Right renal pelvis (tissue), 4 donors: ENCODE measurements at regions not wholly inside any gene's neighbourhood (a gene's known extent, or its start where the extent isn't known, plus 50 kb on each side); places are given as distances from the start of the nearest gene placed in this dataset.
"Not testable (repeated sequence)": the region's sequence is repeated elsewhere in the genome, so short reads cannot be mapped to it uniquely, and the experiment has no call there.

Experiments used
- DNase-seq, 4 donors: peaks; one replicate each; pipeline ENCODE4 v3.0.0-alpha.2; 2013; ENCODE audit warnings: low read depth in 4 of 4, low spot score in 3 of 4, missing footprints in 1 of 4

DNA sequence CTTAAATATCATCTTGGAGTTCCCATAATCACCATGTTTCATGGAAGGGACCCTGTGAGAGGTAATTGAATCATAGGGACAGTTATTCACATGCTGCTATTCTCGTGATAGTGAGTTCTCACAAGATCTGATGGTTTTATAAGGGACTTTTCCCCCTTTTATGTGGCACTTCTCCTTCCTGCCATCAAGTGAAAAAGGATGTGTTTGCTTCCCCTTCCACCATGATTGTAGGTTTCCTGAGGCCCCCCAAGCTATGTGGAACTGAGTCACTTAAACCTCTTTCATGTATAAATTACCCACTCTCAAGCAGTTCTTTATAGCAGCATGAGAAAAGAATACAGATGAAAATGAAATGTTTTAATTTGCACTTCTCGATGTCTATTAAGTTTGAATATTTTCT is 112.0 kb downstream of the ZNF648 start:
- no peak for DNase-seq

DNA sequence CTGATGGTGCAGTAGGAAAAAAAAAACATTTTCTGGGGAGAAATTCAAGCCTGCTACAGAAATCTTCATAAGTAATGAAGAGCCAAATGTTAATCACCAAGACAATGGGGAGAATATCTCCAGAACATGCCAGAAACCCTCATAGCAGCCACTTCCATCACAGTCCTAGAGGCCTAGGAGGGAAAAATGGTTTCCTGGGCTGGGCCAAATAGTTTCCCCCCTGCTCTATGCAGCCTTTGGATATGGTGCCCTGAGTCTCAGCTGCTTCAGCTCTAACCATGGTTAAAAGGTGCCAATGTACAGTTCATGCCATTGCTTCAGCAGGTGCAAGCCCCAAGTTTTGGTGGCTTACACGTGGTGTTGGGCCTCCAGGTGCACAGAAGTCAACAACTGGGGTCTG is 113.1 kb downstream of the ZNF648 start:
- no peak for DNase-seq

DNA sequence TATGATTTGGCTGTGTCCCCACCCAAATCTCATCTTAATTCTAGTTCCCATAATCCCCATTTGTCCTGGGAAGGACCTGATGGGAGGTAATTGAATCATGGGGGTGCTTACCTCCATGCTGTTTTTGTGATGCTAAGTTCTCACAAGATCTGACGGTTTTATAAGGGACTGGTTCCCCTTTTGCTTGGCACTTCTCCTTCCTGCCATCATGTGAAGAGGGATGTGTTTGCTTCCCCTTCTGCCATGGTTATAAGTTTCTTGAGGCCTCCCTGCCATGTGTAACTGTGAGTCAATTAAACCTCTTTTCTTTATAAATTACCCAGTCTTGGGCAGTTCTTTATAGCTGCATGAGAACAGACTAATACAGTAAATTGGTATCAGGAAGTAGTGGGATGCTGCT is 114.1 kb downstream of the ZNF648 start:
- no peak for DNase-seq

DNA sequence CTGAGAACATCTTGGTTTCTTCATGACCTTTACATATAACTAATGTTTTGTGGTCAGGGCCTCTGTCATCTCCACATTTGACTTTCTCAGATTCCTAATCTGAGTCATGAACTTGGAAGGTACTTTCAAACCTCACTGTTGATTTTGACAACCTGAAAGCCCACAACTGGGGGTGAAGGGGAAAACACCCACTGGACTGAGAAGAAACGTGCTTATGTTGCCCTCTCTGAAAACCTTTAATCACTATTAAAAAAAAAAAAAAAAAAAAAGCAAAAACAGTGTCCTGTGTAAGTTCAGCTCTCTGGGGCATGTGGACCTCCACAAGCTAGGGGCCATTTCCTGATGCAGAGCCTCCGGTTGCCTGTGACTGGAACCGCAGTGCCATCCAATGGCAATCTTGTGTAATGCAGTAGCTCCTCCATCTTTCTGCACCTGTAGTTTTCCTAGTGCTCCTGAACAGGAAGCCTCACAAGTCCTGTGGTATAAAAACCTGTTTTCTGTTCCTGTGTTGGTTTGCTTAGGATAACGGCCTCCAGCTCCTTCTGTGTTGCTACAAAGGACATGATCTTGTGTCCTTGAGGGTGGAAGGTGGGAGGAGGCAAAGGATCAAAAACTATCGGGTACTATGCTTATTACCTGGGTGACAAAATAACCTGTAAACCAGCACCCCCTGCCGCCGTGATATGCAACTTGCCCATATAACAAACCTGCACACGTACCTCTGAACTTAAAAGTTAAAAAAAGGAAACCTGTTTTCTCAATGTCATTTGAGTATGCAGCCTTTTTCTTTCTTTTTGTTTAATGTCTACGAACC is 124.5 kb downstream of the ZNF648 start:
- DNase-seq = peak in 3 of 4 donors; percentile 44 to 63 (median 48)

DNA sequence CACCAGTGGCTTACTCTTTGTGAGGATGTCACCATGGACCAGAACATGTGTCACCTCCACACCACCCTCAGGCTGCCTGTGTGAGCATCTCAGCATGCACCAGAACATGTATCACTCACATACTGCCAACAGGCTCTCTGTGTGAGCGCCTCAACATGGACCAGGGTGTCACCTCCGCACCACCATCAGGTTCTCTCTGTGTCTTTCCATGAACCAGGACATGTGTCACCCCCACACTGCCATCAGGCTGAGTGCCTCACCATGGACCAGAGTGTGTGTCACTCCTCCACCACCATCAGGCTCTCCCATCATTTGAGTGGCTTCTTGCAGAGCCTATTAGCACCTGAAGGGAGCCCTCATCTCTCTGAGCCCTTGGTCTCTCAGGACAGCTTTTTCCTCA is 125.2 kb downstream of the ZNF648 start:
- DNase-seq = no peak

DNA sequence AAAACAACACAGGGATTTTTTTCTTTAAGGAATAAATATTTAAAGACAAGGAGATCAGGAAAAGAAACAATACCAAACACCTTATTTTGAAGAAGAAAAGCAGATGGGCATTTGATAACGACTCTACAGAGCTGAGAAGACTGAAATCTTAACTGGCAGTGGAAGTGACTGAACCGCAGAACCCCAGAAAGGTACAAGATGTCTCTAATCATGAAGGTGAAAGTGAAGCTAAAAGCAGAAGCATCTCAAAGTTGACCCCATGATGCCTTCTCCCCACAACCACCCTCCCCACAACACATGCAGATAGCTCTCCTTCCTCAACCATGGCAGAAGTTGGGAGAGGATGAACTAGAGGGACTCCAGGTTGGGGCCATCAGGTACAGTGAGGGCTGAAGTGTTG is 129.6 kb downstream of the ZNF648 start:
- DNase-seq = no peak

DNA sequence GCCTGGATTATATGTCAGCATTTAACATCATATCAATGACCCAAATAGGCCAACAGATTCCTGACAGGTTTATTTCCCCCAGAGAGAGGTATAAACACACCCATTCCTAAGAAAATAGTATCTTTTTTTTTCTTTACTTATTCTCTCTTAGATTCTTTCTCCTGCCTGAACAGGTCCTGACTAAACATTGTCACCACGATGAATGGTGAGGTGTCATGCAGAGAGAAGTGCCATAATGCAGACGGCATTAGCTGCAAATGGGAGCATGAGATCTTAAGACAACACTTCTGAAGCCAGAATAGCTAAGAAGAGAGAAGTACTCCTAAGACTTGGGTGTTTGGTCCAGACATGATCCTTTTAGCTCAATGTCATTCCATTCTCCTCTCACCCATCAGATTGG is 131.3 kb downstream of the ZNF648 start:
- DNase-seq = no peak

DNA sequence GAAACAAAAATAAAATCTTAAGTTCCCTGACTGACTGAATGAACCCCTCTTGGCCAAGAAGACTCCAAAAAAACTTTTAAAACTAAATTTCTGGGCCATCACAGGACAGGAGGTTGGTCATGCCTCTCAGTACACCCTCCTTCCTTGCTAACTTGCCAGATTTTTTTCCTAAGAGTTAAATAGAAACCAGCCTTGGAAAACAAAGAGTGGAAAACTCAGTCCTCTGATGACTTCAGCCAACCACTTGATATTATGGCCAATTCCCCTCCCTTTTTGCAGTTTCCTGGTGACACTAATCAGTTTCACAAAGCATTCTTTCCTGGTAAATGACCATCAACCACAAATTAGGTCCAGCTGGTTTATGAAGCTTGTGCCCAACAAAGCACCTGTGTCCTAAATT is 134.8 kb downstream of the ZNF648 start:
- DNase-seq = no peak

DNA sequence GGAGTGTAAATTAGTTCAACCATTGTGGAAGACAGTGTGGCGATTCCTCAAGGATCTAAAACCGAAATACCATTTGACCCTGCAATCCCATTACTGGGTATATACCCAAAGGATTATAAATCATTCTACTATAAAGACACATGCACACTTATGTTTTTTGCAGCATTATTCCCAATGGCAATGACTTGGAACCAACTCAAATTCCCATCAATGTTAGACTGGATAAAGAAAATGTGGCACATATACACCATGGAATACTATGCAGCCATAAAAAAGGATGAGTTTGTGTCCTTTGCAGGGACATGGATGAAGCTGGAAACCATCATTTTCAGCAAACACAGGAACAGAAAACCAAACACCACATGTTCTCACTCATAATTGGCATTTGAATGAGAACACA is 137.5 kb downstream of the ZNF648 start:
- DNase-seq = not testable (repeated sequence)

DNA sequence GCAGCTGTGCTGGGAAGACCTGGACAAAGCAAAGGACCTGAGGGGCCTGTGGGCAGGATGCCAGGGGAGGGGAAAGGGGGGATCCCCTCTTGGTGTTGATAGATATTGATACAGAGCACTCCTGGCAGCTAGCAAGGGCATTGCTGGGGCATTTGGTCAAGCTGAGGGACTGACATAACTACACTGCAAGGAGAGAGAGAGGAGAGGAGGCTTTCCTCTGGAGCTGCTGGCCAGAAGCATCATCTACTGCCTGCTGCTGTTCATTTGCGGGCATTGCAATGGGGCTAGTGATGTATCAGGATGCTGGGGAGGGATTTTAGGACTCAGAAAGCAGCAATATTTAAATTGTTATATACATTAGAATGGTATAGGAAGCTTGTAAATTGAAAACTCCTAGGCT is 142.0 kb downstream of the ZNF648 start:
- no peak for DNase-seq

DNA sequence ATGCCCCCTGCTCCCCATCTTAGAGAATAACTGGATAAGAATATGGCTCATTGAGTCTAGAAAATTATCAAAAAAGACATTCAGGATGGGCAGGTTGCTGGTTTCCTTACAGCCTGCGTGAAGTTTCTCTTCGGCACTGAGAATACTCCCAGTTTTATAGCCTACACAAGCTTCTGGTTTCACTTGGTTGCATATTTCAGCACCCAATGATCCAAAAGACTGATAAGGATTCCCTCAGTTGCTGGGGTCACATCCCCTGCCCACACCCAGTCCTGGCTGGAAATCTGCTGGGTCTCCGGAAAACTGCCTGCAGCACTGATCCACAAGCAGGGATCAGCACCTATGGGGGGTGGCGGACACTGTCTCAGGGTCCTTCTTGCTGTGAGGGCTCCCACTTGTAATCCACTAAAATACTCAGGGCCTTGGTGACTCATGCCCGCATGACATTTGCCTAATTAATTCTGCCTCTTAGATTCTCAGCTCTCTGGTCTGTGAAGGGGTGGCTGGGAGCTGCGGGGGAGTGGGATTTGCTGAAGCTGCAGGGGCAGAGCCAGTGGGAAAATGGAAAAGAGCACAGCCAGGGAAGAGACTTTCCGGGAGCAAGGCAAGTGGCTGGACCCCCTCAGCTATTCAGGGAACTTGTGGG is 142.5 kb downstream of the ZNF648 start:
- peak in 2 of 4 donors; percentile 6 to 13 for DNase-seq

DNA sequence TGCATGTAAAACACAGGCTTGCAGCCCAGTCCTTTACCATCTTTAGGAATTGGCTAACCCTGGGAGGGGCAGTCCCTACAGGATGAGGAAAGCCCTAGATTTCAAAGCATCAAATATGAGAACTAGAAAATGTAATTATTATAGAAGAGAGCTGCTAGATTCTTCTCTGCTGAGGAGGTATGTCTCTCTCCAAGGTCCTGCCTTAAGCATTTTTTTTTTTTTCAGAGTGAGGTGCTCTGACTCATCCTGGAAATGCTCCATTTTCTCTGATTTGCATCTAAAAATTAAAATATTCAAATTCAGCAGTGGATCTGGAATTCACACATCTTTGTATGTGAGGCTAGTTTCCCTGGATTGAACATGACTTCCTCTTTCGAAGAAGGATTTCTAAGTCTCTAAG is 149.8 kb downstream of the ZNF648 start:
- no peak for DNase-seq

DNA sequence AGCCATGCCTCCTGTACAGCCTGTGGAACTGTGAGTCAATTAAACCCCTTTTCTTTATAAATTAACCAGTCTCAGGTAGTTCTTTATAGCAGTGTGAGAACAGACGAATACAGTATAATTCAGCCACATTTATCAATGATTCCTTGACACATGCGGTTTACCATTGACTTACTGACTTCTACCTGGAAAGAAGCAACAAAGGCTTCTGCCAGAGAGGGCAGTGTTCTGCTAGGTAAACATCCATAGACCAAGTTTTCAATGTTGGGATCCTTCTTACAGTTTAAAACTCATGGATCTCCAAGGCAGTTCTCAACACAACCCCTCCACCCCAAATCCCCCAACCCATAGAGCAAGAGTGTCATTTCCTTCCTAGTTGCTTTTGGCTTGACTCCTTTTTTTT is 150.6 kb downstream of the ZNF648 start:
- no peak for DNase-seq

DNA sequence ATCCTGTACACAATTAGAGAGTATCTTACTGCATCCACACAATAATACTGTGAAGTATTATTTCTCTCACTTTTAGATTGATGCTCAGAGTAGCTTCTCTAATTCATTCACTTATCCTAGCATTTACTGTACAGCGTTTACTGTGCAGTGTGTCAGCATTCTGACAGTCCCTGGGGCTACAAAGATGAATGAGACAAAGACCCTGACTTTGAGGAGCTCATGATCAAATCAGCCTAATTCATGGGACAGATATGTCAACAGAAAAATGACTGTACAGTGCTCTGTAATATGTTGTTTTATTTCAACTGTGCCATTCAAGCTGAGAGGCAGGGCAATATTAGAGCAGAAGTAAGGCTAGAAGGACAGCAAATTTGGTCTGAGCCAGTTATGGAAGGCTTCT is 152.5 kb downstream of the ZNF648 start:
- DNase-seq = no peak

DNA sequence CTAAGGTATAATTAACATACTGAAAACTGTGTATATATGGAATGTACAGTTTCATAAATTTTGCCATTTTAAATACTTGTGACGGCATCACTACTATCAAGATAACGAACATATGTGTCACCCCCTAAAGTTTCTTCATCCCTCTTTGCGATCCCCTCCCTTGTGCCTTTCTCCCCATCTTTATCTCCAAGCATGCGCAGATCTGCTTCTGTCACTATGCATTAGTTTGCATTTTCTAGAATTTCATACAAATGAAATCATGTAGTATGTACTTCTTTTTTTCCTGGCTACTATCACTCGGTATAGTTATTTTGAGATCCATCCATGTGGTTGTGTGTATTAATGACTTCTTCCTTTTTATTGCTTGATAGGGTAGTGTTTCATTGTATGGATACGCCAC is 154.9 kb downstream of the ZNF648 start:
- DNase-seq = no peak

DNA sequence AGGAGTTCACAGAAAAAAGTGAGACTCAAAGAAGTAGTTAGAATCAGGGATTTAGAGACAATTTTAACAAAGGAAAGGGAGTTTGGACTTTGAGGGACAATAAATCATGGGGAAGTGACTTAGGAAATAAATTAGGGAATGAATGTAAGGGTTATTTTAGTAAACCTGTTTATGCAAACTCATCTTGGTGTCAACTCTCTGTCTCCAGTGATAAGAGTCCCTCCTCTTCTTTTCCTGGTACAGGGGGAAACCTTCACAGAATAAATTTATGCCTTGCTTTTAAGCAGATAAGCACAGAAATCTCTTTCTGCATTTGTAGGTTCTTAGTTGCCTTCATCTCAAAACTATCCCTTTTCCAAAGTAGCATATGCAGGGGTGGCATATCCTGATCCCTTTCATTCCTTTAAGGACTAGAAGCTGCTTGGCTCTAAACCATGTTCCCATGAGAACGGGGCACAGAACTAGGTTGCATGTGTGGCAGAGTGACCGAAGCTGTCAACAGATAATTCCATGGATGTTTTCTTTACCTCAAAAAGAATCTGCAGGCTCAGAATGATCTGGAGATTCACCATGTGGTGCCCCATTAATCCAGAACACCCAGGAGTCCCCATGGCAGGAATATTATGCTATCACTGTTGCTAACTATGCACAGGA is 155.4 kb downstream of the ZNF648 start:
- DNase-seq = no peak

DNA sequence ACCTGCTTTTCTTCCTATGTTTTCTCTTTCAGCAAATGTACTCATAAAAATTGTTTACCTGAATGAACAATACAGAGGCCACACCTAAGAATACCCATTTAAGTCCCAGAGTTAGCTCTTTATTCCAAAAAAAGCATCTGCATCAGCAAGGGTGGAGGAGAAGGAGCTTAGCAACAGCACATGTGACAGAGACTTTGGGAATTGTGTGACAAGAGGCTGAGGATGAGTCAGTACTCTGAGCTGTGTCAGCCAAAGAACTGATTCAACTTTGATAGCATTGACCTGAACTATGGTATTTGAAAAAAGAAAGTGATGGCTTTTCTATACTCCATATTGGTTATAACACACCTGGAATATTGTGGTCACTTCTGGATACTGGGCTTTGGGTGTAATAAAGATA is 162.7 kb downstream of the ZNF648 start:
- no peak for DNase-seq

DNA sequence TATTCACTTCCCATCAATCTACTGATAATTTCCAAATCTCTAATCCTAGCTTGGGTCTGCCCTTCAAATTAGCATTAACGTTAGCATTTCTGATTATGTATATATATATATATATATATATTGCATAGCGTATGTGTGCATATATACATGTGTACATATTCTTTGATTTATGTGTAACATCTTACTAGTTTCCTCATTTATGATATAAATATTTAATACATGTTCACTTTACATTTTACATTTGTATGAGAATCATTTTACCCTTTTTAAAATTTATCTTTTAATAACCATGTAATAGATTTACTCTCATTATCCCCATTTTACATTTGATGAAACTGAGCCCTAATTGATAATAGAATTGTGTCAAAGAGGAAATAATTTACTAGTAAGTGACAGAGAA is 164.7 kb downstream of the ZNF648 start:
- DNase-seq = no peak

DNA sequence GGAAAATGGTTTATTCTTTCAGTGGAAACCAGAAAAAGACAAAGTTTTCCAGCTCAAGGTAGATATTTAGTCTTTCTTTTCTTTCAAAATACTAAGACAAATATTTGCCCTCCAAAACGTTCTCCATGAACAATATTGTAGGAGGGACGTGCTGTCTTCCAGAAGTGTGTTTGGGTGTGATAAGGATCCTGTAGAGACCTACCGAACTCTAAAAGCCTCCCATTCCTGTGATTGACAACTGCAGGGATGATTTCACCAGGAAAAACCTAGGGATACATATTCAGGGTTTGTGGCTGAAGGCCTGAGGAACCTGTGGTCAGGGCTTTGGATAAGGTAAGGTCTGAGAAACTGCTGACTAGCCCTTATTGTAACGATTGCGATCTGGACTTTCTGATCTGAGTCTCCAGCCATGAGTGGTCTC is 167.1 kb downstream of the ZNF648 start:
- DNase-seq = no peak

DNA sequence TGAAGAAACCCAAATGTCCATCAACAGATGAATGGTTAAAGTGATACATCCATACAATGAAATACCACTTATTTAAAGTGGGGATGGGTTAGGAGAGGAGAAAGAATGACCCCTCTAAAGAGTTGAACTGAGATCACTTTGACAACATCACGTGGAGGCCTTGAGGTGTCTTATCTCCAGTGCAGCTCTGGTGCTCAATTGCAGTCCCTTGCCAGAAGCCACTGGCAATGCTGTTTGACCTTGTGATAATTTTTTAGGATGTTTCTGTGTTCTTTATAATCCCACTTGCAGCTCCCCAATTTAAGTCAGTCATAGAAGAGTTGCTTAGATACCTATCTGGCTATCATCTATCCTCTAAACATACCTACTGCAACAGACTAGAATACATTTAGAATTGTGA is 167.6 kb downstream of the ZNF648 start:
- DNase-seq = no peak

DNA sequence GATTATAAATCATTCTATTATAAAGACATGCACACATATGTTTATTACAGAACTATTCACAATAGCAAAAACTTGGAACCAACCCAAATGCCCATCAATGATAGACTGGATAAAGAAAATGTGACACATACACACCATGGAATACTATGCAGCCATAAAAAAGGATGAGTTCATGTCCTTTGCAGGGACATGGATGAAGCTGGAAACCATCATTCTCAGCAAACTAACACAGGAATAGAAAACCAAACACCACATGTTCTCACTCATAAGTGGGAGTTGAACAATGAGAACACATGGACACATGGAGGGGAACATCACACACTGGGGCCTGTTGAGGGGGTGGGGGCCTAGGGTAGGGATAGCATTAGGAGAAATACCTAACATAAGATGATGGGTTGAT is 168.4 kb downstream of the ZNF648 start:
- DNase-seq = not testable (repeated sequence)

DNA sequence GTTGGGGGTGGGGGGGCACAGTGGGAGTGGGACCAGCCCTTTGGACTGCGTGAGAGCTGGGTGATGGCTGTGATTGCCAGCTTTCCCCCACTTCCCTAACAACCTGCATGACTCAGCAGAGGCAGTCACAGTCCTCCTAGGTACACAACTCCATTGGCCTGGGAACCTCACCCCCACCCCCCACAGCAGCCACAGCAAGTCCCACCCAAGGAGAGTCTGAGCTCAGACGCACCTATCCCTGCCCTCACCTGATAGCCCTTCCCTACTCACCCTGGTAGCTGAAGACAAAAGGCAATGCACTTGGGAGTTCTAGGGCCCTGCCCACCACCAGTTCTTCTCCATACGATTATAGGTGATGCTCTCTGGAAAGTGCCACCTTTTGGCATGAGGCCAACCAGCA is 188.9 kb downstream of the ZNF648 start:
- DNase-seq = no peak
